D721Med (cell line): ENCODE measurements at regions not wholly inside any gene's neighbourhood (a gene's known extent, or its start where the extent isn't known, plus 50 kb on each side); places are given as distances from the start of the nearest gene placed in this dataset.
A peak's percentile ranks its signal among the peaks of the same experiment; 100 is the strongest.

Experiments used
- DNase-seq: peaks from one replicate; pipeline ENCODE4 v3.0.0; 2011; ENCODE audit warnings: low spot score; ENCODE audit not compliant: insufficient read length
- FAIRE-seq: peaks from 2 replicates; lab custom pipeline; 2011; peaks lifted over from hg19 to GRCh38; lab: Jason Lieb, UNC
- TF ChIP-seq, protein P1 (sequence below): IDR thresholded peaks from 2 replicates; pipeline ENCODE4 v1.5.1; 2012; ENCODE audit warnings: mild to moderate bottlenecking, control low read depth; ENCODE audit not compliant: insufficient read depth; ENCODE audit errors: missing control alignments

GRCh38 chr12:78585132-78585531 lies 279.4 kb upstream of the SYT1 start:
- FAIRE-seq (no peak), DNase-seq (no peak)
- TF ChIP-seq, protein P1, sequence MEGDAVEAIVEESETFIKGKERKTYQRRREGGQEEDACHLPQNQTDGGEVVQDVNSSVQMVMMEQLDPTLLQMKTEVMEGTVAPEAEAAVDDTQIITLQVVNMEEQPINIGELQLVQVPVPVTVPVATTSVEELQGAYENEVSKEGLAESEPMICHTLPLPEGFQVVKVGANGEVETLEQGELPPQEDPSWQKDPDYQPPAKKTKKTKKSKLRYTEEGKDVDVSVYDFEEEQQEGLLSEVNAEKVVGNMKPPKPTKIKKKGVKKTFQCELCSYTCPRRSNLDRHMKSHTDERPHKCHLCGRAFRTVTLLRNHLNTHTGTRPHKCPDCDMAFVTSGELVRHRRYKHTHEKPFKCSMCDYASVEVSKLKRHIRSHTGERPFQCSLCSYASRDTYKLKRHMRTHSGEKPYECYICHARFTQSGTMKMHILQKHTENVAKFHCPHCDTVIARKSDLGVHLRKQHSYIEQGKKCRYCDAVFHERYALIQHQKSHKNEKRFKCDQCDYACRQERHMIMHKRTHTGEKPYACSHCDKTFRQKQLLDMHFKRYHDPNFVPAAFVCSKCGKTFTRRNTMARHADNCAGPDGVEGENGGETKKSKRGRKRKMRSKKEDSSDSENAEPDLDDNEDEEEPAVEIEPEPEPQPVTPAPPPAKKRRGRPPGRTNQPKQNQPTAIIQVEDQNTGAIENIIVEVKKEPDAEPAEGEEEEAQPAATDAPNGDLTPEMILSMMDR = no peak

- TF ChIP-seq, protein P1 = no peak
- no peak for DNase-seq
- no peak for FAIRE-seq
Observed at GRCh38 chr12:78586790-78587189, 277.8 kb upstream of the SYT1 start.

GRCh38 chr12:78599366-78599765 lies 265.2 kb upstream of the SYT1 start:
- DNase-seq (no peak), FAIRE-seq (no peak)
- TF ChIP-seq, protein P1 = no peak

- TF ChIP-seq, protein P1 = no peak
- no peak for DNase-seq
- FAIRE-seq = peak; percentile 16
Observed at GRCh38 chr12:78600541-78600940, 264.0 kb upstream of the SYT1 start.

- TF ChIP-seq, protein P1 = no peak
- no peak for FAIRE-seq
- DNase-seq = no peak
Observed at GRCh38 chr12:78611504-78611903, 253.1 kb upstream of the SYT1 start.

GRCh38 chr12:78612190-78612589 lies 252.4 kb upstream of the SYT1 start:
- no peak for FAIRE-seq
- TF ChIP-seq, protein P1 = no peak
- no peak for DNase-seq

- DNase-seq = no peak
- no peak for FAIRE-seq
- TF ChIP-seq, protein P1 = no peak
Observed at GRCh38 chr12:78617683-78618082, 246.9 kb upstream of the SYT1 start.
